Retinal pigment epithelial cell (primary cell): ENCODE measurements at regions not wholly inside any gene's neighbourhood (a gene's known extent, or its start where the extent isn't known, plus 50 kb on each side); places are given as distances from the start of the nearest gene placed in this dataset.
"Not testable (repeated sequence)": the region's sequence is repeated elsewhere in the genome, so short reads cannot be mapped to it uniquely, and the experiment has no call there.

Source experiments
- DNase-seq: peaks from one replicate; pipeline ENCODE4 v3.0.0-alpha.2; 2010; ENCODE audit warnings: low read depth
- H3K4me3 ChIP-seq: 2 replicates; pipeline ENCODE4 v1.5.1; 2011; ENCODE audit warnings: mild to moderate bottlenecking, low read length, control low read depth, moderate library complexity
- CTCF ChIP-seq: conservative IDR thresholded peaks from 2 replicates; pipeline ENCODE4 v1.5.1; 2011; ENCODE audit warnings: low read depth, low read length, control low read depth, inconsistent platforms

- TF ChIP-seq CTCF, result no peak
- no peak for DNase-seq
- no peak overlapping the region for H3K4me3 ChIP-seq
These were observed 423.7 kb downstream of the TOX3 start for GRCh38 chr16:52123061-52123839.

GRCh38 chr16:52117171-52117570 is 429.8 kb downstream of the TOX3 start:
- no peak for TF ChIP-seq CTCF
- DNase-seq, result no peak
- H3K4me3 ChIP-seq, result no peak overlapping the region

GRCh38 chr16:52114379-52114778 is 432.6 kb downstream of the TOX3 start:
- no peak for TF ChIP-seq CTCF
- no peak overlapping the region for H3K4me3 ChIP-seq
- peak; percentile 23 for DNase-seq

GRCh38 chr16:52113533-52114183 is 433.3 kb downstream of the TOX3 start:
- no peak for DNase-seq
- H3K4me3 ChIP-seq, result no peak overlapping the region
- no peak for TF ChIP-seq CTCF

- DNase-seq, H3K4me3 ChIP-seq: not testable (repeated sequence)
These were observed 441.9 kb downstream of the TOX3 start for GRCh38 chr16:52104993-52105392.

- no peak for TF ChIP-seq CTCF
- no peak for DNase-seq
- no peak overlapping the region for H3K4me3 ChIP-seq
These were observed 443.2 kb downstream of the TOX3 start for GRCh38 chr16:52103791-52104190.

- no peak overlapping the region for H3K4me3 ChIP-seq
- DNase-seq, result no peak
- no peak for TF ChIP-seq CTCF
These were observed 445.7 kb downstream of the TOX3 start for GRCh38 chr16:52101246-52101645.
